GM18508 (cell line): ENCODE measurements at regions not wholly inside any gene's neighbourhood (a gene's known extent, or its start where the extent isn't known, plus 50 kb on each side); places are given as distances from the start of the nearest gene placed in this dataset.

Source experiments
- ATAC-seq: cut with Tn5 transposase; IDR thresholded peaks from one replicate; pipeline ENCODE4 v1.9.1; 2021; ENCODE audit warnings: moderate number of reproducible peaks; ENCODE audit not compliant: insufficient read depth, unreplicated experiment

- no peak for ATAC-seq
Measured at GRCh38 chr4:153075836-153076518, 128.3 kb upstream of the TRIM2 start.

DNA sequence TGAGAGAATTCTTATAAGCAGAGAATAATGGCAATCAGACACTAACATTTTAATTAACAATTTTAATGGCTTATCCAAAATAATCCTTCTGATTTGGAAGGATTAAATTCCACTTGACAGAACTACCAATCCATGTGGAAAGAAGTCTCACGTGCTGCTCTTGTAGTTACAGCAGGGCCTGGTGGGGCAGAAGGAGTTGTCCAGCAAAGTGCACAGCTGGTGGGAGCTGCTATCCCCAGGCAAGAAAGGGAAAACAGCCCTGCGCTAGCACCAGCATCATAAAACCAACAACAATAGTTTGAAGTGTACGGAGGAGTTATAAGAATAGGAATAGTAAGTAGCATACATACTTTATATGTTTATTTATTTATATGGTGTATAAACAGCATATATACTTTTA, 127.4 kb upstream of the TRIM2 start:
- no peak for ATAC-seq

- ATAC-seq = no peak
Measured at GRCh38 chr4:153079857-153080391, 124.3 kb upstream of the TRIM2 start.

GRCh38 chr4:153081006-153081580, 123.2 kb upstream of the TRIM2 start:
- no peak for ATAC-seq

DNA sequence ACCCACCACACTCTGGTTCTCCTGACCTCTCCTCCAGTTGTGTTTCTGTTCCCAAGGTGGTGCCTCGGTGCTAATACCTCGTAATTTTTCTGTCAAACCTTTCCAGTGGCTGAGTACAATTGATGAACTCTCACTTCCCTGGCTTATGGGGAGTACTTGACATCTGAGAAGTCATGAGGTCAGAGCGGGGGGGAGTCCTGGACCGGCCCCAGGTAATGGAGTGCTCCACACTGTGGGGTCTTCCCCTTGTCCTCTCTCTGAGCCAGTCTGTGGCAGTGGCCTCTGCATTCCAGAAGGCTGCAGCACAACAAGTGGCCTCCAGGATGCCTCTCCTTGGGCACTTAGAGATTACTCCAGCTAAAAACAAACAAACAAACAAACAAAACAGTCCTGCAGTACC, 122.5 kb upstream of the TRIM2 start:
- ATAC-seq = no peak

DNA sequence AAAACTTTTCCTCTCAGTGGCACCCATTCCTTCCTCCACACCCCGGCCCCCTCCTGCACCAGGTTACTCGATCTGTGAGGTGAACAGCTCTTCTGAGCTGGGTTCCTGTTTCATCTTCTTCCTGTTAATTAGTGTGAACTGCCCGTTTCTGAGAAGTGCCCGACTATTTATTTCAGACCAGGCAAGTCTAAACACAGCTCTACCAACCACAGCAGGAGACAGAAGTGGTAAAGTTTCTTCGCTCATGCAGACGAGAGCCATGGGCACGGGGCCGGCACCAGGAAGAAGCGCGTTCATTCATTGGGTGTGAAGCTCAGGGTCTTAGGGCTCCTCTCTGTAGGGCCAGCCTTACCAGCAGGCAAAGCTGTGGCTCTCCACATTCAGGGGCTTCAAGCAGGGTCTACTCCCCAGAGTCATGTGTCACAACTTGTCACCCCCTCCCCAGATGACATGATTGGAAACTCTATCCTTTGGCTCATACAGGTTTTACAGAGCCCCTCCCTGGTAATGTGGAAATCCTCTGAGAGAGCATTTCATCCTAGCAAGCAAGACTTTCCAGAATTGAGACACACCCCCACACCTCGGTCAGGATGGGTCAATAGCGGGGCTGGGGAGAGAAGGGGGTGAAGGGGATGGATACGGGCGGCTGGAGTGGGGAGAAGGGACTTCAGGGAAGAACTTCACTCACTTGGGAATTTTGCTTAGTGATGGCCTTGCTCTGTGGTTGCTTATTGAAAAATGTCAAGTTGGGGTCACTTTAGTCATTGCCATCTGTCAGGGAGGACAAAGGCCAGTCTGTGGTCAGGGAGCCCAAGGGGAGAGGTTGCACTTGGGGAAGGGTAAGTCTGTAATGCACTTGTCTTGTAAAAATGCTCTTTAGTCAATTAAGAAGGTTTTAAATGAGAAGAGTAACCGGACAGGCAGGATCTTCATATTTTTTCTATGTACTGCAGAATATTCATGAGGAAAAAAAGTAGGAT, 121.6 kb upstream of the TRIM2 start:
- no peak for ATAC-seq

DNA sequence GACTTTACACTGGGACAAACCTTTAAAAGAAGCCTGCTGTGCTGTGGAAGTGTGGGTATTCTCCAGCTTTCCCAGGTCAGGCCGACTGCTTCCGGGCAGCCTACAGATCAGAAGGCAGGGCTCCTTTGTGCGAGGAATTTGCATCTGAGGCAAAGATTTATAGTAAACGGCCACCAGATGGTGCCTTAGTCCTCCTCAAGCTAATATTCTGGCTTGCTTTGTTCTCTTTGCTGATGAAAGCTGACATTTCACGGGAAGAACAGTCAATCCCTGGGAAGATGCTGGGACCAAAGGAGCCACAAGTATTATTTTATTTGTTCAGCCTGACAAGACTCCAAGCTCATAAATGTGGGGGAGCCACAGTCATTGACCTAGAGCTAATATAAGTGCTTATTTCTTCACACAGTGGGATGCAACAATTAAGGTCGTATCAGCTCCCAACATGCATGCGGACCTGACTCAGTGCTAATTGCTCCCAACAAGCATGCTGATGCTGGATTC, 120.7 kb upstream of the TRIM2 start:
- ATAC-seq = peak; percentile 63

DNA sequence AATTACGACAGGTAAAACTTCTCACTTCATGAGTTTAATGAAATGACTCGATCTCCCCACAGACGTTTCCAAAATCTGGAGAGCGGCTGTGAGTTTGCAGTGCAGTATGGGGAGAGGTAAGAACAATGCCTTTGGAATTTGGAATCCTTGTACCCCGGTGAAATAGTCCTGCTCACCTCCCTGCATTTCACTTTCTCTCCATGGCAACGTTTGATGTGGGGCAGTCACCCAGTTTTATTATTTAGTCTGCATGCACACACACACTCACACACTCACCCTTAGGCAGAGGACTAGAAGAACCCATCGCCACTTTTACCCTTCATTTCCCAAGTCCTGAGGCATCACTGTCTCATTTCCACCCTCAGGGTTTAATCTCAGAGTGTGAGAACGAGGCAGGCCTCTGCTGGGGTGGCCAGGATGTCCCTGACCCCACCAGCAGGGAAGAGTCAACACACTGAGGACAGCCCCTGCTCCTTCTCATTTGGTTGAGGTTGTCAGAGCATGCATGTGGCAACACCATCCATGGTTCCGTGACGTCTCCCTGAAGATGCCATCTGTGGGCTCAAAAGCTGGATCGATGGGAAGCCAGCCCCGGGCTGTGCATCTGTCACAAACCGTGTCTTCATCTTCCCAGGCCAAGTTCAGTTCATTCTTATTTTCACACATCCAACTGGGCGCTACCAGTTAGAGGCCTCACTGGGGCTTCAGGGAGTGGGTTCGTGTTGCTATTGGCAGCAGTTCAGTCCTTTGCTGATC, 119.8 kb upstream of the TRIM2 start:
- ATAC-seq = no peak

- peak; percentile 35 for ATAC-seq
Measured at GRCh38 chr4:153084980-153085630, 119.1 kb upstream of the TRIM2 start.

DNA sequence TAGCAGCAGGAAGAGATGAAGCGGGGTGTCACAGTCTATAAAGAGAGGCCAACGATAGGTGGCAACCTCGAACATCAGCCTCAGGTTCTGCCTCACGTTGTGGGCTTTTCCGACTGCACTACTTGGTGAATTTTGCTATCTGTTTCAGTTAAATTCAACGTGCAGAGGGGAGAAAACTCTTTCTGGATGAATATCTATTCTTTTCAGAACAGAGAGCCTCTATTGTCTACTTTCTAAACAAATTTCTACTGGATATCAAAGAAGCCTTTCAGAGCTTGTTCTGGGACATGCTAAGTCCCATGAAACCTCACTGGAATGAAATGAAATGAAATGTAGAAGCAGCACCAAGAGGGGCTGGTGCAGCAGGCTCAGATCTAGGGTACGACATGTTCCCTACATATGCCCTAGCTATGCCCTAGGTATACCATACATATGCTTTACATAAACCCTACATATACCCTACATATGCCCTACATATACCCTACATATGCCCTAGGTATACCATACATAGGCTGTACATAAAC, 116.5 kb upstream of the TRIM2 start:
- no peak for ATAC-seq

DNA sequence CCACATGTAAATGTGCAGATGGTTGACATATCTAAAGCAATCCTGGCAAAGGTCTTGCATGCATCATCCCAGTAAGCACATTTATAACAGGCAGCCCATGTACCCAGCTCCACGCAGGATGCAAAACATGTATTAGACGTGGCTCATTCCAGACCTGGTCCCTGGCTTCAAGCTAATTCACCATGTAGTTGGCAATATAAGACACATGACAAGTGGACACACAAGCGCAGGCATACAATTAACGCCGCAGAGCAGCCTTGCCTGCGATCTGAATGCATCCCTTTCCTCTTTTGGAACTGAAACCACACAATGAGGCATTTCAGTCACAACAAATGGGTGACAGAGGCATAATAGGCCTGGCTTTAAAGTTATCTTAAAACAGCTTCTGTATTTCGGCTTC, 114.5 kb upstream of the TRIM2 start:
- no peak for ATAC-seq

GRCh38 chr4:153090181-153090580, 114.1 kb upstream of the TRIM2 start:
- no peak for ATAC-seq

DNA sequence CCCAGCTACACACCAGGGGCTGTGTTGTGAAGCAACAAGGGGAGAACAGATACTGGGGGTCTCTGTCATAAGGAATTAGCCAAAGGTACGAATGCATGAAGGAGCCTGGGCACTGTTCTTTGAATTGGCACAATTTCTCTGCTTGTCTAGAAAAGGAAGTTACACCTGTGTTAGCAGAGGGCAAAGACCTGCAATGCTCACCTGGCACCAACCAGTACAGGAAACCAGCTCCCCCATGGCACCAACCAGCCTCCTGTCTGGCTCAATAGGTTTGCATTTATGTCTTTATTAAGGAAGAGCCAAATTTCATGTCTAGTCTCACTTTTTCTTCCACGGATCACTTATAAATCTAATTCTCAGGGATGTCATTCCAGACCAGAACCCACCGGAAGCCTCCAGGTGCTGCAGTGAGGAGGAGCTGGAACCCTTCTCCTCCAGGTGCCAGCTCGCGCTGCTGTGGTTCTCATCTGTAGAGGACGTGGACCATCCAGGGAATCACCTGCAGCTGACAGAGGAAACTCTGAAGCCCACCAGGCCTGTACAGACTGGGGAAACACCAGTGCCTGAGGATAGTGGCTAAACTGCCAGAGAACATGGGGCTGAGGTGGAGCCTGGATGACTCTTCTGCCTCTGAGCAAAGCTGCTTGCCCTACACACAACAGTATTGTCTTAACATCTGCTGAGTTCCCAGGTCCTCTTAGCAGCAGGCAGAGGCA, 113.4 kb upstream of the TRIM2 start:
- ATAC-seq = no peak

- no peak for ATAC-seq
Measured at GRCh38 chr4:153093396-153093795, 110.8 kb upstream of the TRIM2 start.

DNA sequence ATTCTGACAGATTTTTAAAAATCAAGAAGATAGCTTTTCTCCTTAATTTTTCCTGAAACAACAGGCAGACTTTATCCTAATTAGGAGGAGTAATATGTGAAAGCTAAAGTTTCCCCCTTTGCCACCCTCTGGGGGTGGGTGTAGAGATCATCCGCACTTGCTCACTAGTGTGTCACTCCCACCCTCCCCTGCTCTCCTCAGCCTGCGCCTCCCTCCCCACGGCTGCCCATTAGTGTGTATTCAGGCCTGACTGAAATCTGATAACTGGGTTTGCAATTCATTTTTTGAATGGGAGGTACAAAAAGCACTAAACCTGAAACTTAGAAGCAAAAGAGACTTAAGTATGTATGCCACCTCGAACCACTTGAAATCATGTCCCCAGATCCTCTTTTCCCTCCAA, 110.4 kb upstream of the TRIM2 start:
- ATAC-seq = no peak

- no peak for ATAC-seq
Measured at GRCh38 chr4:153094435-153094834, 109.8 kb upstream of the TRIM2 start.

- no peak for ATAC-seq
Measured at GRCh38 chr4:153095448-153096204, 108.6 kb upstream of the TRIM2 start.

- ATAC-seq = no peak
Measured at GRCh38 chr4:153096344-153096743, 107.9 kb upstream of the TRIM2 start.
